GM21717 (cell line): ENCODE measurements at regions not wholly inside any gene's neighbourhood (a gene's known extent, or its start where the extent isn't known, plus 50 kb on each side); places are given as distances from the start of the nearest gene placed in this dataset.

ENCODE experiments used
- ATAC-seq: cut with Tn5 transposase; IDR thresholded peaks from one replicate; pipeline ENCODE4 v1.9.1; 2021; ENCODE audit warnings: mild to moderate bottlenecking, moderate library complexity; ENCODE audit not compliant: unreplicated experiment

DNA sequence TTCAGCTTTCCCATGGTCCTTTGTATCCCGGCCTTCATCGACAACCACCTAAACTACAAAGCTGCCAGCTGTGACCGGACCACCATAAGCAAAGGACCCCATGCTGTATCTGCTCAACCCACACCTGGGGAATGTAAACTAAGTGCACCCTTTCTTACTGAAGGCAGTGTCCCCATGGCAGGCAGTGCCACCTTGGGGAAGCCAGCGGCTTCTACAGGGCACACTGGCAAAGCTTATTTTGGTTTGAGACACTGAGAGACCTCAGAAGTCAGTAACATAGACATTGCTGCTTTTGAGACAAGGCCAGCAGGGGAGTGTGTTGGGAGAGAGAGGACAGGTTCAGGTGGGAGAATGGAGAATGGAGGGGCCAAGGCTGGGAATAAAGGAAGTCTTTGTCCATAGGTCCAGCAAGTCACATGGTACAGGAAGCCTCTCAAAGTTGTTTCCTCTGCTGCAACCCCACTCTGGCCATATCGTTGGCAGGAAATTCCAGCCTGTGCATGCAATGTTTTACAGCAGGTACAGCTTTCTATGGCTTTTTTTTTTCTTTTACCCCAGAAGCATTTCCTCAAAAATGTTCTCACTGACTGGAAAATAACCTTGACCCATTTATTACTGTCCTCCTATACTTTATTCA lies 85.9 kb upstream of the NPVF start:
- ATAC-seq: no peak

DNA sequence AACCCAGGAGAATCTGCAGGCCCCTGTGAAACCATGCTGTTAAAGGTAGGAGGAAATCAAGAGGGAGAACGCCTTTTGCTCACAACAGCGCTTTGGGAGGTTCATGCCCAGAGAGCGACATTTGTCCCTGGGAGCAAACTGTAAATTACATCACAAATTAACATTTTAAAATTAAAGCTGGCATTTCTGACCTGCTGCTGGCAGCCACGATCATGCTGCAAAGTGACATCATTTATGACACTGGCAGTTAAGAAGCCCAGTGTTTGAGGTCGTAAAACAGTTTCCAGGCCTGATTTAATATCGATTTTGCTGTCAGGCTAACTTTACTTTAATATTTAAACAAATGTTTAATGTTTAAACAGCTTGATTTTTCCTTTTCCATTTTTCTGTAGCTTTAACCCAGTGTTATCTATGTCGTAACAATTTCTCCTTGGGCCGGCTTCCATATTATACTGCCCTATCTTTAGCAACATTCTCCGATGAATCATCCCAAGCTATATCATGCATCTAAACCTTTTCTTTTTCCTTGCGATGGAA lies 86.5 kb upstream of the NPVF start:
- no peak for ATAC-seq

DNA sequence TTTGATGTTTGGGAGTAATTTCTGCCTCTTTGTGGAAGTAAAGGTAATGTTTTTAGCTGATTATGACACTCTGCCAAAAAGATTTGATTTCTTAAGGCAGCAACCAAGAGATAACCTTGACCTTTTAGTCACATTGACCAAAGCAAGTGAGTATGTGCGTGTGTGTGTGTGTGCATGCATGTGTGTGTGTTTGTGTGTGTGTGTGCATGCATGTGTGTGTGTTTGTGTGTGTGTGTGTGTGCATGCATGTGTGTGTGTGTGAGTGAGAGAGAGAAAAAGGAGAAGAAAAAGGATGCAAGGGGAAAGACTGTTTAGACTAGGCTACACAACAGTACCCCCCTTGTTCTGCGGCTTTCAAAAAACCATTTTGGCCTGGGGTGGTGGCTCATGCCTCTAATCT lies 88.1 kb upstream of the NPVF start:
- no peak for ATAC-seq

GRCh38 chr7:25318047-25318446 lies 89.8 kb upstream of the NPVF start:
- no peak for ATAC-seq

DNA sequence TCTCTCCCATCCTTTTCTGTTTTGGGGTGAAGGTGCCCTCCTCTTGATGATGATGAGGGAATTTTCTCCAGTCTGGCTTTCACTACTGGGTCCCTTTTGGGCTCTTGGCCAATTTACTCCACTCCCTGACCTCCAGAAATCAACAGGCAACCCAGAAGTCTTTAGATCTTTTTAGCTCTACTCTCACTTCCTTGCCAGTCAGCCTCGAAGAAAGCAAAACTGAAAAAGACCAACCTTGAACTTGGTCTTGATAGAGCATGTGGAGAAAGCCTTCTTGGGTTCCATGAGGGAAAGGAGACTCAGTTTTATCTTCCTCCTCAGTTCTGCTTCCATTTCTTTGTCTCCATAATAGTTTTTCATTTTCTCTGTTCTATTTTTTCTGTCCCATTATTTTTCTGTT lies 91.4 kb upstream of the NPVF start:
- peak; percentile 76 for ATAC-seq

GRCh38 chr7:25320791-25321190 lies 92.5 kb upstream of the NPVF start:
- no peak for ATAC-seq

DNA sequence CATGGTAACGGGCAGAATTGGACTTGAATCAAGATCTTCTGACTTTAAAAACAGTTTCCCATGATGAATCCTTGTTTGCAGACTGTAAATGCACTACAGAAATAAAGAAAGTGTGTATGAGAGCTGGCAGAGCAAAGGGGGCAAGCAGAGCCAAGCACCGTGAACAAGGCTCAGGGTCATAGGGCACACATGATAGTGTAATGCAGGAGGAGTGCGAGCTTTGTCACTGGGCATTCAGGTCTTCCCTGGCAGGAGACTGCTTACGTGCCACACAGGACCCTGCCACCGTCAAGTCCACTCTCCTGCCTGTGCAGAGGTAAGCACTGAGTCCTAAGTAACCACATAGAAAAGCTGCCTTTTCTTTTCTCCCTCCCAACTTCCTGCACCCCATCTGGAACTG lies 93.1 kb upstream of the NPVF start:
- ATAC-seq: no peak

- no peak for ATAC-seq
Observed at GRCh38 chr7:25322473-25322872, 94.2 kb upstream of the NPVF start.

- no peak for ATAC-seq
Observed at GRCh38 chr7:25325186-25325757, 97.0 kb upstream of the NPVF start.

GRCh38 chr7:25326501-25327156 lies 98.3 kb upstream of the NPVF start:
- ATAC-seq: no peak

DNA sequence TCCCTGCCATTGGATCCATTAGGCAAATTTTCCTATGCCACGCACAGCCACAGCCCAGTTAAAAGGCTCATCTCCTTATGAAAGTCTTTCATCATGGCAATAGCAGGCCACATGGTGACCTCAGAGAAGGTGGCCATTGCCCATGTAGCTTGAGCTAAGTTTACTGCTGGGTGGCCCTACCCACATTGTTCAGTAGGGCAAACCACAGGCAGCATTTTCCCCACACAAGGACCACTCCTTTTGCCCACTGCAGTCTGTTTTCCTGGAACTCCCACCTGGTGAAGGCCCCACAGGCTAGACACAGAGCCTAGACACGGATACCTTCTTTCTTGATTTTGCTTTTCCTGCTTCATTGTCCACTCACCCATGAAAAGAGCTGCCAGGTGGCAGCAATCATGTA lies 101.5 kb upstream of the NPVF start:
- no peak for ATAC-seq

- ATAC-seq: no peak
Observed at GRCh38 chr7:25333296-25333928, 105.1 kb upstream of the NPVF start.

GRCh38 chr7:25347360-25348066 lies 119.2 kb upstream of the NPVF start:
- ATAC-seq: no peak

DNA sequence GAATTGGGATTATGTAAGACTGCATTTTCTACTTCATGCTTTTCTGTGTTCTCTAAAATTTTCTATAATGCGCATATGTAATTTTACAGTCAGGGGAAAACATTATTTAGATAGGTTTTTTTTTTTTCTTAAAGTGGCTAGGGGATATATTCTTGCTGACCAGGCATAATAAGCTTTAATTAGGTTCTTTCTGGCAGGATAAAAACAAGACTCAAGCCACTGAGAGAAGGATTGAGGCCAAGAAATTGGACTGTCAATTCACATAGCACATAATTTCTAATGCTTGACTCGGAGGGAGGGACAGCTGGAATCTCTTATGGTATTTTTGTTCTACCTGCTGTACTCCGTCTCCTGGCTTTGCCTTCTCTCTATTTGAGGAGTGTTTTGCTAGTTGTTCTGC lies 119.8 kb upstream of the NPVF start:
- ATAC-seq: no peak

DNA sequence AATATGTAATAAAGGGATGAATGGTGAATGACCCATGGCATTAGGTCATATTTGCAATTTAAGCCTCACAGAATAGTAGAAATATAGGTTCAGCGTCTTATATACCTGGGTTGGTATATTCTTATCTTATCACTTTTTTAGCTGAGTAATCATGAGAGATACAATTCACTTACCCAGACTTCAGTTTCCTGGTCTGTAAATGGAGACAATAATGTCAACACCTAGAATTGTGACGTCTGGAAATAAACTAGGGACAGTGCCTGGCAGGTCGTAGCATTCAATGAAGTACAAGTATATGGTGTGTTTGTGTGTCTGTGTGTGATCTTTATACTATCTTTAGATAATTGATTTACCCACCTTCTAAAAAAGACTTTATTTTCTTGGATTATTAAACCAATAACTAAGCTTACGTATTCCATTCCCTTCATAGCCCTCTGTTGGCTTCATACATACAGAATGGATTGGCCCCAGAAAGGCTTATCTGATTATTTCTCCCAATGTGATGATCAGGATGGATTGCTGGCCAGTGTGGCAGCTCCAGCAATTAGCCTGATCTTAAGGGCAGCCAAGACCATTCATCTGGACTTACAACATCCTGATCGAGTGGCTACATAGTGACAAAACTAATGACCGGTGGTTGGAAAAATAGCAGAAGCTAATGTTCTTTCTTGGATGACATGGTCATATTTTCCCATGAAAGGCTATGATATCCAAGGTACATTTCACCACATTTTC lies 121.2 kb upstream of the NPVF start:
- ATAC-seq: no peak

DNA sequence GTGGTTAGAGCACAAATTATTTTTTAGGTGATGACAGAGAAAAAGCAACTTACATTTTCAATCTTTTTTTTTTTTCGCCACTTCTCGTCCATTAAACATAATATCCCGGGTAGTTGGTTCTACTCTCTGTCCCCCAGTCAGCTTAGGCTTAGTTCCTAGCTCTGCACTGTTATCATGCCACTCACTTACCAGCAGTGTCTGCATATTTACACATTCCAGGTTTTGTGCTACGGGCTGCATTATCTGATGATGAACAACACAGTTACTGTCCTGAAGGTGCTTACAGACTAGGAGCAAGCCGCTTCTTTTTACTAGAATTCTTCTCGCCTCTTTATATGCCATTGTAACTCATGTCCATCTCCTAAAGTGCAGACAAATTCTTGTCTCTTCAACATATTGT lies 121.8 kb upstream of the NPVF start:
- ATAC-seq: no peak

DNA sequence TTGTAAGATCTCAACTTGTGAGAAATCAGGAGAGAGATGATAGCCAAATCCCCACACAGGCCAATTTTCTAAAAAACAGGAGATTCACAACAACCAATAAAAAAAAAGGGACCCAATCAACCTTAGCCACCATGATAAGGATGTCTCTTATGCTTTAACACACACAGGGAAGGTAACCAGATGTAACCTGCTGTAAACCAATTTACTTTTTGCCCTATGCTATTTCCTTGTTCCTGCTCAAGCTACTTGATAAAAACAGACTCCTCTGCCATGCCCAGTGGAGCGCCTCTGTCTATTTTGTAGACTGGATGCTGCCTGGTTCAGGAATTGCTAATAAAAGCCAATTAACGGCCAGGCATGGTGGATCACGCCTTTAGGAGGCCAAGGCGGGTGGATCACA lies 123.5 kb upstream of the NPVF start:
- ATAC-seq: no peak

DNA sequence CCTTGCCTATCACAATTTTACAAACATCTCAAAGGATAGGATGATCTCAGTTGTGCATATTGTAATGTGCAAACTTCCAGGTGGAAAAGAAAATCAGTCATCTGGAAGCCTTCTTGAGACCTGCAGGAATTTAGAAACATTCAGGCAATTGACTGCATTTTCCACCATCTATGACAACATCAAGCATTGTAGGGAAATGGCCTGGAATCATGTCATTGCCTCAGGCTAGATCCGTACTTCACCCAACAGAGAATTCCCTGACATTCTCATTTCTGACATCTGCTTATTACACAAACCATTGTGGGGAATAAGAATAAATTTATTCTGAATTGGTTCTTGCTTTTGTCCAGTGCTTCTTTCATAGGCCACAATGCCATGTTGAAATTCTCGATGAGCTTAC lies 124.9 kb upstream of the NPVF start:
- ATAC-seq: no peak

GRCh38 chr7:25353732-25354131 lies 125.4 kb upstream of the NPVF start:
- no peak for ATAC-seq

DNA sequence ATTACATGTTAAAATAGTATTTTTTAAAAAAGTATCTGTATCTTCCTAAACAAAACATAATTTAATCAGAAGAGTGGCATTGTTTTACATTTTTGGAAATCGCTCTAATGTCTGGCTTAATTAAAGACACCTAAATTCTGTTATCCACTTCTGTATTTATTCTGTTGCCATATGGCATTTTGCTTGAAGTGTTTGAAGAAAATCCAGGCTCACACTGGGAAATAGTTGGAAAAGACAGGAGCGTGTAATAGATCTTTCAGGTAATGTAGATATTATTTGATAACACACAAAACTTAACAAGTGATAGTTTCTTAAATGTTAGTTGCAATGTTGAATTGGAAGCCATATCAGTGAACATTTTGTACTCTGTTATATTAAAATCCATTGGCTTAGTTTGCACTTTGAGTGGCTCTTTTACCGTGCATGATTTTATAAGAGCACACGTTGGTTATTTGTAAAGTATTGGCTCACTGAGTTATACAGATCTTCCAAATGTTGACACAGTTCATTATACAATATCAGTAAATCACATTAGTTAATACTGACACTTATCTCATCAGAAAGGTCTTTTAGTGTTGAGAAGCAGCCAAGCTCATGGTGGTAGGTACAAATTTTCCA lies 128.4 kb upstream of the NPVF start:
- ATAC-seq: no peak
